ENCODE measurements at regions not wholly inside any gene's neighbourhood (a gene's known extent, or its start where the extent isn't known, plus 50 kb on each side); places are given as distances from the start of the nearest gene placed in this dataset.
A peak's percentile ranks its signal among the peaks of the same experiment; 100 is the strongest.

DNA sequence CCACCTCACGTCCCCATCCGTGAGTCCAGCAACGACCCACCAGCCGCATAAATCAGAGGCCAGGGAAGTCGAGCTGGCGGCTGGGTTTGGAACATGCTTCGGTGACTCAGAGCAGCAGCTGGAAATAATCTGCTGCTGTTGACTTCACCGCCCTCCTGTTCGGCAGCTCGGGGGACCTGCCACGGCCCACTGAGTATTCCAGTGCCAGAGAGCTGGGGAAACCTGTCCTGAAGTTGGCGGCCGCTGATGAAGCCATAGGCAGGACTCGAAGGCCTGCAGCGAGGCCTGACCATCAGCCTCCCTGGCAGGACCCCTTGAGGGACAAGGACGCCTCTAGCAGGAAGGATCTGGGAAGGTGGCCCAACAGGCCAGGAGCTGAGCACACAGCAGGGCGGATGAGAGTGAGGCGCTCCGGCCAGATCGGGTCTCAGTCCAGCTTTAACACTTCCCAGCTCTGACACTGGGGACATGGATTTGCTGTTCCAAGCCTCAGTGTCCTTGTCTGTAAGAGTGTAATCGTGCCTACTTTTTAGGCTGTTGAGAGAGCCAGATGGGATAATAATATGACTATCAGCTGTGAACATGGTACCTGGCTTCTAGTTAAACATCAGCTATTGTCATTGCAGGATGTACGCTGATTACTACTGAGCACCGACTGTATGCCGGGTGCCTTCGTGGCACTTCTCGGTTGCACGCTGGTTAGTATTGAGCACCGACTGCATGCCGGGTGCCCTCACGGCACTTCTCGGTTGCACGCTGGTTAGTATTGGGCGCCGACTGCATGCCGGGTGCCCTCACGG lies 50.4 kb upstream of the CIBAR2 start (continued):
- TF ChIP-seq REST (IDR thresholded peaks at IDR 0.05; ENCODE audit: borderline replicate concordance in 1 of 2, low read depth in 1 of 2, low read length in 2 of 2) = no peak
- no peak for TF ChIP-seq ZNF556 (CRISPR knock-in tag; IDR thresholded peaks at IDR 0.05; ENCODE audit: borderline replicate concordance)
- no peak for TF ChIP-seq NCOA1 (CRISPR knock-in tag; IDR thresholded peaks at IDR 0.05)
- no peak for TF ChIP-seq ZNF10 (CRISPR knock-in tag; IDR thresholded peaks at IDR 0.05; ENCODE audit: borderline replicate concordance, low read depth)
- no peak for TF ChIP-seq ARNT (IDR thresholded peaks at IDR 0.05)
- no peak for TF ChIP-seq ZNF816 (CRISPR knock-in tag; IDR thresholded peaks at IDR 0.05; ENCODE audit: borderline replicate concordance)
- no peak for TF ChIP-seq ZBTB3 (CRISPR knock-in tag; IDR thresholded peaks at IDR 0.05; ENCODE audit: borderline replicate concordance, low read depth)
- TF ChIP-seq, protein P1, sequence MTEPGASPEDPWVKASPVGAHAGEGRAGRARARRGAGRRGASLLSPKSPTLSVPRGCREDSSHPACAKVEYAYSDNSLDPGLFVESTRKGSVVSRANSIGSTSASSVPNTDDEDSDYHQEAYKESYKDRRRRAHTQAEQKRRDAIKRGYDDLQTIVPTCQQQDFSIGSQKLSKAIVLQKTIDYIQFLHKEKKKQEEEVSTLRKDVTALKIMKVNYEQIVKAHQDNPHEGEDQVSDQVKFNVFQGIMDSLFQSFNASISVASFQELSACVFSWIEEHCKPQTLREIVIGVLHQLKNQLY (CRISPR knock-in tag; IDR thresholded peaks at IDR 0.05) = 0 out of 2 replicates have a peak, but pooled peaks have one; percentile 16
- no peak for TF ChIP-seq YY1 (IDR thresholded peaks at IDR 0.05; ENCODE audit: insufficient read depth, insufficient replicate concordance, low read depth, low read length)
- TF ChIP-seq JUNB (CRISPR knock-in tag; IDR thresholded peaks at IDR 0.05; ENCODE audit: borderline replicate concordance) = no peak
- TF ChIP-seq, protein P2, sequence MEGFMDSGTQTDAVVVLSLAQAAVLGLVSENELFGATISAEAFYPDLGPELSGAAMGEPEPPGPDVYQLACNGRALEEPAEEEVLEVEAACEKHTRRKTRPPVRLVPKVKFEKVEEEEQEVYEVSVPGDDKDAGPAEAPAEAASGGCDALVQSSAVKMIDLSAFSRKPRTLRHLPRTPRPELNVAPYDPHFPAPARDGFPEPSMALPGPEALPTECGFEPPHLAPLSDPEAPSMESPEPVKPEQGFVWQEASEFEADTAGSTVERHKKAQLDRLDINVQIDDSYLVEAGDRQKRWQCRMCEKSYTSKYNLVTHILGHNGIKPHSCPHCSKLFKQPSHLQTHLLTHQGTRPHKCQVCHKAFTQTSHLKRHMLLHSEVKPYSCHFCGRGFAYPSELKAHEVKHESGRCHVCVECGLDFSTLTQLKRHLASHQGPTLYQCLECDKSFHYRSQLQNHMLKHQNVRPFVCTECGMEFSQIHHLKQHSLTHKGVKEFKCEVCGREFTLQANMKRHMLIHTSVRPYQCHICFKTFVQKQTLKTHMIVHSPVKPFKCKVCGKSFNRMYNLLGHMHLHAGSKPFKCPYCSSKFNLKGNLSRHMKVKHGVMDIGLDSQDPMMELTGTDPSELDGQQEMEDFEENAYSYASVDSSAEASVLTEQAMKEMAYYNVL (CRISPR knock-in tag; IDR thresholded peaks at IDR 0.05; ENCODE audit: borderline replicate concordance) = 0 out of 2 replicates have a peak, but pooled peaks have one; percentile 22
- TF ChIP-seq PREB (CRISPR knock-in tag; IDR thresholded peaks at IDR 0.05) = no peak
- peak; percentile 43 for TF ChIP-seq XRCC5 (optimal IDR thresholded peaks at IDR 0.05; ENCODE audit: low read length)
- TF ChIP-seq, protein P3, sequence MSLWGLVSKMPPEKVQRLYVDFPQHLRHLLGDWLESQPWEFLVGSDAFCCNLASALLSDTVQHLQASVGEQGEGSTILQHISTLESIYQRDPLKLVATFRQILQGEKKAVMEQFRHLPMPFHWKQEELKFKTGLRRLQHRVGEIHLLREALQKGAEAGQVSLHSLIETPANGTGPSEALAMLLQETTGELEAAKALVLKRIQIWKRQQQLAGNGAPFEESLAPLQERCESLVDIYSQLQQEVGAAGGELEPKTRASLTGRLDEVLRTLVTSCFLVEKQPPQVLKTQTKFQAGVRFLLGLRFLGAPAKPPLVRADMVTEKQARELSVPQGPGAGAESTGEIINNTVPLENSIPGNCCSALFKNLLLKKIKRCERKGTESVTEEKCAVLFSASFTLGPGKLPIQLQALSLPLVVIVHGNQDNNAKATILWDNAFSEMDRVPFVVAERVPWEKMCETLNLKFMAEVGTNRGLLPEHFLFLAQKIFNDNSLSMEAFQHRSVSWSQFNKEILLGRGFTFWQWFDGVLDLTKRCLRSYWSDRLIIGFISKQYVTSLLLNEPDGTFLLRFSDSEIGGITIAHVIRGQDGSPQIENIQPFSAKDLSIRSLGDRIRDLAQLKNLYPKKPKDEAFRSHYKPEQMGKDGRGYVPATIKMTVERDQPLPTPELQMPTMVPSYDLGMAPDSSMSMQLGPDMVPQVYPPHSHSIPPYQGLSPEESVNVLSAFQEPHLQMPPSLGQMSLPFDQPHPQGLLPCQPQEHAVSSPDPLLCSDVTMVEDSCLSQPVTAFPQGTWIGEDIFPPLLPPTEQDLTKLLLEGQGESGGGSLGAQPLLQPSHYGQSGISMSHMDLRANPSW (CRISPR knock-in tag; IDR thresholded peaks at IDR 0.05; ENCODE audit: borderline replicate concordance) = no peak
- no peak for TF ChIP-seq NKX3-1 (CRISPR knock-in tag; IDR thresholded peaks at IDR 0.05)
- TF ChIP-seq HES4 (CRISPR knock-in tag; IDR thresholded peaks at IDR 0.05; ENCODE audit: borderline replicate concordance) = no peak
